Medulla oblongata (tissue), 1 donor: ENCODE measurements at regions not wholly inside any gene's neighbourhood (a gene's known extent, or its start where the extent isn't known, plus 50 kb on each side); places are given as distances from the start of the nearest gene placed in this dataset.
"Not testable (repeated sequence)": the region's sequence is repeated elsewhere in the genome, so short reads cannot be mapped to it uniquely, and the experiment has no call there.

Experiments
- DNase-seq: peaks from one replicate; pipeline ENCODE4 v3.0.0-alpha.2; 2015; ENCODE audit errors: extremely low spot score

- not testable (repeated sequence) for DNase-seq
These were observed 421.5 kb downstream of the PCDH19 start for GRCh38 chrX:99988532-99988931.

GRCh38 chrX:99973572-99974226 is 436.4 kb downstream of the PCDH19 start:
- no peak for DNase-seq

- DNase-seq = no peak
These were observed 470.2 kb downstream of the PCDH19 start for GRCh38 chrX:99939883-99940232.

GRCh38 chrX:99939206-99939882 is 470.7 kb downstream of the PCDH19 start:
- not testable (repeated sequence) for DNase-seq

GRCh38 chrX:99938464-99938863 is 471.6 kb downstream of the PCDH19 start:
- no peak for DNase-seq

GRCh38 chrX:99933865-99934264 is 476.2 kb downstream of the PCDH19 start:
- no peak for DNase-seq

GRCh38 chrX:99914635-99915034 is 495.4 kb downstream of the PCDH19 start:
- DNase-seq = no peak

- DNase-seq = no peak
These were observed 496.5 kb downstream of the PCDH19 start for GRCh38 chrX:99913611-99914010.

GRCh38 chrX:99909946-99910345 is 500.1 kb downstream of the PCDH19 start:
- no peak for DNase-seq

- no peak for DNase-seq
These were observed 509.0 kb downstream of the PCDH19 start for GRCh38 chrX:99901091-99901490.

- no peak for DNase-seq
These were observed 522.2 kb downstream of the PCDH19 start for GRCh38 chrX:99887918-99888317.

GRCh38 chrX:99857455-99857854 is 552.6 kb downstream of the PCDH19 start:
- DNase-seq = no peak

GRCh38 chrX:99833821-99834220 is 576.3 kb downstream of the PCDH19 start:
- DNase-seq = no peak

GRCh38 chrX:99820197-99820596 is 589.9 kb downstream of the PCDH19 start:
- no peak for DNase-seq

- no peak for DNase-seq
These were observed 610.1 kb downstream of the PCDH19 start for GRCh38 chrX:99800016-99800415.

- DNase-seq = no peak
These were observed 611.1 kb downstream of the PCDH19 start for GRCh38 chrX:99798936-99799335.

- no peak for DNase-seq
These were observed 614.6 kb downstream of the PCDH19 start for GRCh38 chrX:99795495-99795894.

GRCh38 chrX:99782516-99783040 is 627.5 kb downstream of the PCDH19 start:
- no peak for DNase-seq

GRCh38 chrX:99777912-99778311 is 632.2 kb downstream of the PCDH19 start:
- DNase-seq = no peak

GRCh38 chrX:99761731-99762130 is 648.3 kb downstream of the PCDH19 start:
- DNase-seq = no peak

- no peak for DNase-seq
These were observed 657.3 kb downstream of the PCDH19 start for GRCh38 chrX:99752776-99753175.

- DNase-seq = no peak
These were observed 659.4 kb downstream of the PCDH19 start for GRCh38 chrX:99750721-99751120.

GRCh38 chrX:99722094-99722493 is 688.0 kb downstream of the PCDH19 start:
- no peak for DNase-seq
